ENCODE measurements at regions not wholly inside any gene's neighbourhood (a gene's known extent, or its start where the extent isn't known, plus 50 kb on each side); places are given as distances from the start of the nearest gene placed in this dataset.

- ChIA-PET CTCF (no interaction called here), POLR2A (no interaction called here)
- ATAC-seq (ENCODE audit: poor library complexity) (no peak), DNase-seq (no peak)
- Mint-ChIP-seq H3K4me1 (ENCODE audit: low read depth) (no peaks in the 10 kb centered on the region), H3K4me3 (no peak overlapping the region), H3K36me3 (ENCODE audit: low read depth) (no peaks in the 10 kb centered on the region), H3K27me3 (no peaks in the 10 kb centered on the region), H3K27ac (no peak overlapping the region), H3K9me3 (peaks cover 3% of the 10 kb centered on the region)
- TF ChIP-seq CTCF (IDR thresholded peaks at IDR 0.05) = no peak
- Histone ChIP-seq H3K36me3 (ENCODE audit: insufficient read depth, low read length) (no peaks in the 10 kb centered on the region), H3K4me3 (ENCODE audit: low read length) (no peak overlapping the region), H3K27ac (ENCODE audit: low read depth in 1 of 2, low read length in 2 of 2) (no peak overlapping the region), H3K4me1 (ENCODE audit: insufficient read depth, low read length) (no peaks in the 10 kb centered on the region), H3K27me3 (ENCODE audit: control insufficient read depth in 1 of 2, insufficient read depth in 2 of 2, low read length in 2 of 2) (no peaks in the 10 kb centered on the region), H3K9me3 (ENCODE audit: control insufficient read depth in 1 of 2, insufficient read depth in 1 of 2, low read length in 2 of 2) (no peaks in the 10 kb centered on the region)
- intact Hi-C loops (cut with DNase I, micrococcal nuclease) = no loop called here
These were observed 337.6 kb upstream of the FIGN start for GRCh38 chr2:164073101-164074074.

- CTCF ChIA-PET = no interaction called here
- DNase-seq = no peak
- H3K36me3 ChIP-seq (ENCODE audit: insufficient read depth, low read length) = no peaks in the 10 kb centered on the region
- Mint-ChIP-seq H3K4me1 (ENCODE audit: low read depth) (no peaks in the 10 kb centered on the region), H3K27me3 (no peaks in the 10 kb centered on the region), H3K36me3 (ENCODE audit: low read depth) (no peaks in the 10 kb centered on the region), H3K4me3 (no peak overlapping the region), H3K27ac (no peak overlapping the region), H3K9me3 (peaks cover 7% of the 10 kb centered on the region)
- no peak overlapping the region for H3K4me3 ChIP-seq (ENCODE audit: low read length)
- ATAC-seq (ENCODE audit: poor library complexity) = no peak
- H3K27ac ChIP-seq (ENCODE audit: low read depth in 1 of 2, low read length in 2 of 2) = no peak overlapping the region
- intact Hi-C loops (cut with DNase I, micrococcal nuclease) = no loop called here
- H3K9me3 ChIP-seq (ENCODE audit: control insufficient read depth in 1 of 2, insufficient read depth in 1 of 2, low read length in 2 of 2) = no peaks in the 10 kb centered on the region
- no peaks in the 10 kb centered on the region for H3K4me1 ChIP-seq (ENCODE audit: insufficient read depth, low read length)
- no peak for TF ChIP-seq CTCF (IDR thresholded peaks at IDR 0.05)
- POLR2A ChIA-PET = no interaction called here
- H3K27me3 ChIP-seq (ENCODE audit: control insufficient read depth in 1 of 2, insufficient read depth in 2 of 2, low read length in 2 of 2) = no peaks in the 10 kb centered on the region
These were observed 333.7 kb upstream of the FIGN start for GRCh38 chr2:164069540-164069939.

- TF ChIP-seq CTCF (IDR thresholded peaks at IDR 0.05) = no peak
- Histone ChIP-seq H3K27ac (ENCODE audit: low read depth in 1 of 2, low read length in 2 of 2) (no peak overlapping the region), H3K4me3 (ENCODE audit: low read length) (no peak overlapping the region), H3K4me1 (ENCODE audit: insufficient read depth, low read length) (no peaks in the 10 kb centered on the region), H3K36me3 (ENCODE audit: insufficient read depth, low read length) (no peaks in the 10 kb centered on the region), H3K9me3 (ENCODE audit: control insufficient read depth in 1 of 2, insufficient read depth in 1 of 2, low read length in 2 of 2) (no peaks in the 10 kb centered on the region), H3K27me3 (ENCODE audit: control insufficient read depth in 1 of 2, insufficient read depth in 2 of 2, low read length in 2 of 2) (no peaks in the 10 kb centered on the region)
- peaks cover 7% of the 10 kb centered on the region for H3K9me3 Mint-ChIP-seq
- ChIA-PET POLR2A (no interaction called here), CTCF (no interaction called here)
- ATAC-seq (ENCODE audit: poor library complexity) (no peak), DNase-seq (no peak)
- no peaks in the 10 kb centered on the region for H3K36me3 Mint-ChIP-seq (ENCODE audit: low read depth)
- no peak overlapping the region for H3K4me3 Mint-ChIP-seq
- H3K4me1 Mint-ChIP-seq (ENCODE audit: low read depth) = no peaks in the 10 kb centered on the region
- H3K27ac Mint-ChIP-seq = no peak overlapping the region
- intact Hi-C loops (cut with DNase I, micrococcal nuclease) = no loop called here
- no peaks in the 10 kb centered on the region for H3K27me3 Mint-ChIP-seq
These were observed 332.3 kb upstream of the FIGN start for GRCh38 chr2:164068063-164068462.
